Loucy (cell line): ENCODE measurements at regions not wholly inside any gene's neighbourhood (a gene's known extent, or its start where the extent isn't known, plus 50 kb on each side); places are given as distances from the start of the nearest gene placed in this dataset.

ENCODE experiments used
- CTCF ChIP-seq: fragments of 200-600 bp; sonication (generic); conservative IDR thresholded peaks from 2 replicates; pipeline ENCODE4 v1.5.1; 2014; ENCODE audit warnings: mild to moderate bottlenecking, antibody characterized with exemption, low read length
- EZH2phosphoT487 ChIP-seq: fragments of 200-600 bp; IDR thresholded peaks from 2 replicates; pipeline ENCODE4 v1.6.1; 2018; ENCODE audit warnings: antibody characterized with exemption, mild to moderate bottlenecking, moderate library complexity, borderline replicate concordance

- TF ChIP-seq EZH2phosphoT487 (no peak), CTCF (no peak)
Measured at GRCh38 chr7:52249741-52250140, 785.7 kb upstream of the POM121L12 start.
